Fibroblast of mammary gland (primary cell): ENCODE measurements at regions not wholly inside any gene's neighbourhood (a gene's known extent, or its start where the extent isn't known, plus 50 kb on each side); places are given as distances from the start of the nearest gene placed in this dataset.
"Not testable (repeated sequence)": the region's sequence is repeated elsewhere in the genome, so short reads cannot be mapped to it uniquely, and the experiment has no call there.

ENCODE experiments used
- DNase-seq: peaks from one replicate; pipeline ENCODE4 v3.0.0-alpha.2; 2010; ENCODE audit warnings: low read depth
- H3K4me3 ChIP-seq: 2 replicates; pipeline ENCODE4 v1.5.1; 2011; ENCODE audit warnings: low read depth, mild to moderate bottlenecking, low read length, moderate library complexity; ENCODE audit not compliant: control insufficient read depth
- CTCF ChIP-seq: conservative IDR thresholded peaks from 2 replicates; pipeline ENCODE4 v1.5.1; 2011; ENCODE audit warnings: low read depth, low read length, inconsistent platforms; ENCODE audit not compliant: control insufficient read depth, insufficient read depth

- H3K4me3 ChIP-seq: no peak overlapping the region
- peak; percentile 47 for DNase-seq
- TF ChIP-seq CTCF: no peak
Measured at GRCh38 chr2:167335541-167335992, 447.3 kb downstream of the XIRP2 start.

GRCh38 chr2:167334146-167334742 lies 446.0 kb downstream of the XIRP2 start:
- H3K4me3 ChIP-seq: no peak overlapping the region
- TF ChIP-seq CTCF: no peak
- DNase-seq: no peak

- no peak for TF ChIP-seq CTCF
- no peak overlapping the region for H3K4me3 ChIP-seq
- no peak for DNase-seq
Measured at GRCh38 chr2:167333245-167333644, 445.0 kb downstream of the XIRP2 start.

GRCh38 chr2:167332358-167332757 lies 444.1 kb downstream of the XIRP2 start:
- DNase-seq: no peak
- H3K4me3 ChIP-seq: no peak overlapping the region
- no peak for TF ChIP-seq CTCF

DNA sequence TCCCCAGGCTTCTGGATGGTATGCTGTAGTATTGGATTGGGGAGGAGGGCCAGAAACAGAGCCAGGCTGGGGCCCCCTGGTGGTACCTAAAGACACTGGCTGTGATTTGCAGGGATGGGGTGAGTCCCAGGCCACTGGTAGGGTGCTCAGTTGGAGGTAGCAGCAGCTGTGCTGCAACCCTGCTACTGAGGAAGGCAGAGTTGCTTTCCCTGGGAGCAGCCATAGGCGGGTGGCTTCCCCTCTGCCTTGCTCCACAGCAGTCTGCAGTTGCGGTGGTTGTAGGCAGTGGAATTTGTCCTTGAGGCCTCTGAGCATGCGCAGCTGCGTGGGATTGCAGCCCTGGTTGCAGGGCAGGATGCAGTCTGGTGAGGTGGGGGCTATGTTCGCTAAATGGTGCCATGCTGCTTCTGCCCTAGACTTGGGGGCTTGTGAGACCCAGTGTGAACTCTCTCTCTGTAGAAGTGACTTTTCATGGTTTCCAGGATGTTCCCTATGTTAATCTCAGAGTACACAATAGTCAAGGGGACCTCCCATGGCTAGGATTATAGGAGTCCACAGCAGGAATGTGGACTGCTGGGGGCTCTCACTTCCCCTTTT lies 443.5 kb downstream of the XIRP2 start:
- peak; percentile 23 for TF ChIP-seq CTCF
- no peak overlapping the region for H3K4me3 ChIP-seq
- no peak for DNase-seq

- H3K4me3 ChIP-seq, DNase-seq: not testable (repeated sequence)
Measured at GRCh38 chr2:167328808-167329207, 440.5 kb downstream of the XIRP2 start.

DNA sequence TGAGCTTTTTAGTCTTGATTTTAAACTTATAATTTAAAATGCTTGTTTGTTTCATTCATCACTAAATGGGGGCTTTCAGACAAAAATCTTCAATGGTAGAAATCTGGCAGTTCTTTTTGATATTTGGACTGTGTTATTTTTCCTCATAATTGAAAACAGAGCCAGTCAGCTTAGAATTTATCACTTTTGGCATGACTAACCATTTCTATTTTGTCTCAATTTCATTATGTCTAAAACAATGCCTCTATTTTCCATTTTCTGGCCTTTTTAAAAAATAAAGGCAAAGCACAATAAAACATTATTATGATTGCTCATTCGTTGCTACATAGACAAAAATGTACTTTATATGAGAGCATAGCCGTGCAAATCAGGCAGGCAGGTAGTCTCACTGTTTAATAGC lies 434.5 kb downstream of the XIRP2 start:
- TF ChIP-seq CTCF: no peak

More for the DNA sequence above, 434.5 kb downstream of the XIRP2 start:
- DNase-seq: no peak
- H3K4me3 ChIP-seq: no peak overlapping the region
